UCSD-AML1 (cell line): ENCODE measurements at regions not wholly inside any gene's neighbourhood (a gene's known extent, or its start where the extent isn't known, plus 50 kb on each side); places are given as distances from the start of the nearest gene placed in this dataset.
"Not testable (repeated sequence)": the region's sequence is repeated elsewhere in the genome, so short reads cannot be mapped to it uniquely, and the experiment has no call there.

Experiments
- DNase-seq: peaks from one replicate; lab custom pipeline; 2025; ENCODE audit not compliant: unreplicated experiment; lab: John Stamatoyannopoulos, UW

DNA sequence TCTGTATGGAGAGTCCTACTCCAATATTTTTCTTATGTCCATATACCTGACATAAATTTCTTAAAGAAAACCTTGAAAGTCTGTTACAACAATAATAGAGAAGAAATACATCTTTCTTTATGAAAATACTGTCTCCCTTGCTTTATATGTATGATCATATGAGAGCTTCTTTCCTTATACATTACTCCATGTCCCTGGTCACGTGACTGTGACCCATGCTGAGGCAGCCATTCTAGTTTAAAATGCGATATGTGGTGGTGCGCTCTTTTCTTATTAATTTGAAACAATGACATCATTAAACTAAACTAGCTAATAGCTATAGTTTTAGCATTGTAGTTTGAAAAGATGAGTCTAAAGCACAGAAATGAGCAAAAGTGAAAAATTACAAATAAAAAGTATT, 1120.3 kb upstream of the PRR20A start:
- DNase-seq, result no peak

DNA sequence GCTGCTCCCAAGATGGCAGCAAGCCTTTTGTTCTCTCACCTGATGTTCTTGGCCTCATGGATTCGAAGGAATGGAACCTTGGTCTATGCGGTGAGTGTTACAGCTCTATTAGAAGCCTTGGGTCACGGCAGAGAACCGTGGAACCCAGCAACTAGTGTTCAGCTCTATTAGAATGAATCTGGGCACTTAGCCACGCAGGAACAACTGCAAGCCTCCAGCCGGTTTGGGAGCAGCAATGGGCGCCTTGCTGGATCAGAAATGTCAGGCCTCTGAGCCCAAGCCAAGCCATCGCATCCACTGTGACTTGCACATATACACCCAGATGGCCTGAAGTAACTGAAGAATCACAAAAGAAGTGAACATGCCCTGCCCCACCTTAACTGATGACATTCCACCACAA, 1100.7 kb upstream of the PRR20A start:
- no peak for DNase-seq

- no peak for DNase-seq
Observed at GRCh38 chr13:56066321-56066720, 1074.4 kb upstream of the PRR20A start.

GRCh38 chr13:56102641-56103040, 1038.1 kb upstream of the PRR20A start:
- no peak for DNase-seq

DNA sequence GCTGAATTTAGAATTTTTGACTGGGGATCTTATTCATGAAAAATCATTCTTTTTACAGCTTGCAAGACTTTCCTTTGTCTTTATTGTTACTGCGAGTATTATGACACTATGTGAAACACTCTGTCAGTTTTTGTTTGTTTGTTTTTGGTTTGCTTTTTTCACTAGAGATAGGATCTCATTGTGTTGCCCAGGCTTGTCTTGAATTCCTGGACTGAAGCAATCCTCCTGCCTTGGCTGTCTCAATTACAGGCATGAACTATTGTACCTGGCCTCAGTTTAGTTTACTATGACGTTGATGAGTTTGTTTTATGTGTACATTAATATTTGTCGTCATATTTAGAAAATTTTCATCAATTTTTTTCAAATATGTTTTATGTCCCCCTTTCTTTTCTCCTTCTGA, 1030.0 kb upstream of the PRR20A start:
- no peak for DNase-seq

DNA sequence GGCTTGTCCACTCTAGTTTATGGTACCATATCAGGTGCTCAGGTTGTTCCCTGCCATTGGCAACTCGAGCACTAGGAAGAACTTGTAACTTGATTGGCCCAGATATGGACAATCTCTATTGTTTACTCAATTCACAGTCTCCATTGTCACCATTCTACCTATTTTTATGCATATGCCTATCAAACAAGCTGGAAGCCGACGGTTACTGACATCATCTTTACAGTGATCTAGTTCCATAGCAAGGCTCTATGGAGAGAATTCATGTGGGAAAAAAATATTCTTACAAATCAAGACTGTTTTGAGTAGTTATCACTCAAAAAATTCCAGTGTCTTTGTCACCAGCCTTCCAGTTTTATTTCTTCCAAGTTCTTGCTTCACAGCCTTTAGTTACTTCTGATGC, 1006.2 kb upstream of the PRR20A start:
- no peak for DNase-seq

DNA sequence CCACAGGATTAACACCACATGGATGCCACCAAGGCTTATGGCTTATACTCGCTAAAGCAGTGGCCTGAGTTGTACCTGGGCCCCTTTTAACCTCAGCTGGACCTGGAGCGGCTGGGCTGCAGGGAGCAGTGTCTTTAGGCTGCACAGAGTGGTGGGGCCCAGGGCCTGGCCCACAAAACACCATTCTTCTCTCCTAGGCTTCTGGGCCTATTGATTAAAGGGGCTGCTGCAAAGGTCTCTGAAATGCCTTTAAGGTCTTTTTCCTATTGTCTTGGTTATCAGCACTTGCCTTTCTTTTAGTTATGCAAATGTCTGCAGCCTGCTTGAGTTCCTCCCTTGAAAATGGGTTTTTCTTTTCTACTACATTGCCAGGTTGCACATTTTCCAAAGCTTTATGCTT, 973.9 kb upstream of the PRR20A start:
- no peak for DNase-seq

DNA sequence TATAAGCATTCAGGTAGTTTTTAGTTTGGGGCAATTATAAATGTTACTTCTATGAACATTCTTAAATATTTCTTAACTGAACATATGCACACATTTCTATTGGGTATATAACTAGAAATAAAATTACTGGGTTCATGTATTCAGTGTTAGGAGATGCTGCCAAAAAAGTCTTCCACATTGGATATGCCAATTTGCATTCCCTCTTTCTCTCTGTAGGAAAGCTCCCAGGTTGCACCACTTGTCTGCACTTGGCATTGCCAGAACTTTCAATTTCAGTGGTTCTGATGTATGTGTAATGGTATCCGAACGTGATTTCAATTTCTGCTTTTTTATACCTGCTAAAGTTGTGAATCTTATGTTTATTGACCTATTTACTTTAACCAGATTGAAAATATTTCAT, 972.1 kb upstream of the PRR20A start:
- no peak for DNase-seq

DNA sequence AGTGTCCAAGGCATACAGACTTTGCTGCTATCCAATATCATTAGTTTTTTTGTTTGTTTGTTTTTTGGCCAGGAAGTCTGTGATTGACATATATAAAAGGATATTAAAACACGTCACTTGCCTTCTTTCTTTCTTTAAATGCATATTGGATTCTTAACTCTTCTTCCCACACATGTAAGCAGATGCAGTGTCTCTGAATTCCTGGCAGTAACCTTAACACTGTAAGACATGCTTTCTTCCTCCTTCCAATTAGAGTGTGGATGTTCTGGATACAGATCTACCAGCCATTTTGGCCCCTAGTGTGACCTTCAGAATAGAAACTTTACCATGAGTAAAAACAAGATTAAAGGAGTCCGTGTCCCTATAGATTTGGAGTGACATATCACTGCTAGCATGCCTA, 967.4 kb upstream of the PRR20A start:
- no peak for DNase-seq

DNA sequence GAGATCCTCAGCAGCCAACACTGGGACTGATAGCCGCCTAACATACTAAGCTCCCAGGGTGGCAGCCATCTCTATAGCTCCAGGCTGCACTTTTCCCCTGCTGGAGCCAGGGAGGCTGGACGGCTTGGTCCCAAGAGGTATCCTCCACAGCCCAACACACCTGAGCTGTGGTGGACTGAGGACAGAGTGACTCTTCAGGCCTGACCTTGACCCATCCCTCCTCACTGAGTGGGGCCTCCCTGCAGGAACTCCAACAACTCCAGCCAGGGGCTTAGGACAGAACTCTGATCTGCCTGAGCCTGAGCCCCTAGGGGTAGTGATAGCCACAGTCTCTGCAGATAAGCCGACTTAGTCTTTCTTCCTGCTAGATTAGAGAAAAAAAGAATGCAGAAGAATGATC, 958.1 kb upstream of the PRR20A start:
- DNase-seq, result peak; percentile 5

GRCh38 chr13:56187331-56187730, 953.4 kb upstream of the PRR20A start:
- no peak for DNase-seq

- DNase-seq, result not testable (repeated sequence)
Observed at GRCh38 chr13:56188582-56188981, 952.1 kb upstream of the PRR20A start.

DNA sequence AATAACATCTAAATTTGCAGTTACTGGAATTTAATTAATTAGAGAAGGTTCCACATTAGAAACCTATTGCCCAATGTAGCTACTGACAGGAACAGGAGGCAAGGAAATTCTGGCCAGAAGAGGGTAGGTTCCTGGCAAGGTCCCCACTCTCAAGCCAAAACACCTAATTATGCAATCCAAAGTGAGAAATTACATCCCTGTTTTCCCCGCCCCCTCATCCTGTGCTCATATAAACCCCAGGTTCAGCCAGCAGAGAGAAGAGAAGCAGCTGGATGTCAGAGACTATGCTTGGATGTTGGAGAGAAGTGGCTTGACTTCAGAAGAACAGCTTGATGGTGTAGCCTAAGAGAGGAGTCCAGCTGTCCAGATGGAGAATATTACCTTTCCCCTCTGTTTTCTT, 951.3 kb upstream of the PRR20A start:
- peak; percentile 3 for DNase-seq

DNA sequence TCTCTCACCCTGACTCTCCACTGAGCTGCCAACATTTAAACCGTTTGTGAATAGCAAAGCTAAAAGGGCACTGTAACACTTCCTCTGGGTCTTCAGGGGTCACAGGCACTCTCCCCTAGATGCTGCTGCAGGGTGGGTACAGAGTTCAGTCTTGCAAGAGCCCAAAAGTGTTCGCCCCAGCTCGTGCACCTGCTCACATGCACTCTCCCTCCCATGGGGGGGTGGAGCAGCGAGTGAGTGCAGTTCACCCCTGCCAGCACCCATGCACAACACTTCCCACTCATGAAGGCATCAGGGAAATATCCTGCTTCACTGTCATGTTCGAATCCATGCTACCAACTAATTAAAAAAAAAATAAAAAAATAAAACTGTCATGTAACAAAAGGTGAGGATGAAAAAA, 950.7 kb upstream of the PRR20A start:
- peak; percentile 3 for DNase-seq

GRCh38 chr13:56198350-56198749, 942.4 kb upstream of the PRR20A start:
- DNase-seq, result no peak

DNA sequence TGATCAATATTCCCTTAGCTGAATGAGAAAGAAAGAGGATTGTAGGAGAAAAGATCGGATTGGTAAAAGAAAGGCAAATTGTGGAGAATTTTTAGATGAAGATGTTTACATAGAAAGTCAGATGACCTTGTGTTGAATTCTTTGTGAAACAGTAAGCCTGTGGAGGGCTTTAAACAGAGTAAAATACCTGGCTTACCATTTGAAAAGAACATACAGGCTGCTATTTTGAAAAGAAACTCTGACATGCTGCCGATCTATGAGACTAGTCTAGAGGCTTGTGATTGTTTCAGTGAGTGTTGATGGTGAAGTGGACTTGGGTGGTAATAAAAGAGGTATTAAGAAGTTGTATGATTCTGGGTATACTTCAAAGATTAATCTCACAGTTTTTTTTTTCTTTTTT, 938.9 kb upstream of the PRR20A start:
- DNase-seq, result no peak

- DNase-seq, result no peak
Observed at GRCh38 chr13:56216221-56216620, 924.5 kb upstream of the PRR20A start.

- DNase-seq, result no peak
Observed at GRCh38 chr13:56247692-56248091, 893.0 kb upstream of the PRR20A start.

DNA sequence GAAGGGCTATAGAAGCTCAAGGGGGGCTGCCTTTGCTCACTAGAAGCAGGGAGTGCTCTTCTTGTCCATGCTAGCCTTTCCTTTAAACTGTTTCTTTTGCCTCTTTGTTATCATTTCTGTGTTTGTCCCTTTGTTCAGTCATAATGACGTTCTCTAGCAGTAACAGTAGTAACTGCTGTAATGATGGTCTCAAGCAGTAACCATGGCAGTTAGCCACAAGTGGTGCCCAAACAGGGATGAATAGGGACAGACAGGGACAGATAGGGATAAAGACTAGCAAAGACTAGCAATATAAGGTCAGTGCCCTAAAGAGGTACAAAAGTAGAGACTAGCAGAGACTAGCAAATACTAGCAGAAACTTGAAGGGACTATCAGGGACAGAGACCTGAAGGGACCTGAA, 869.0 kb upstream of the PRR20A start:
- no peak for DNase-seq

GRCh38 chr13:56283262-56283828, 857.4 kb upstream of the PRR20A start:
- no peak for DNase-seq

DNA sequence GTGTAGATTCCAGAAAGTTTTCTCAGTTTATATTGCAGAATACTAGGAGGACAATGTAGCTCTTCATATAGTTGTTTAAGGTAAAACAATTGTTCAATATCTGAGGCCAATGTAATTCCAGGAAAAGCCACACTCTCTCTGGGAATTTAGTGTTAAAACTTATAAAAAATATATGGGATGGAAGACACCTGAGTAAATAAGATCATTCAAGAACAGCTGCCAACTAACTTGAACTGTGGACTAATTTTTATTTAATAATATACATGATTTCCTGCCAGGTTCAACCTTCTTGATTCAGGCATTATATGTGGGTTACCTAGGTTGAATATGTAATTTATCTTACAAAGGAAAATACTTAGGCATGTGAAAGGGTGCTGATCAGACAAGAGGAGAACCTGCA, 841.1 kb upstream of the PRR20A start:
- DNase-seq, result no peak

GRCh38 chr13:56314765-56315164, 826.0 kb upstream of the PRR20A start:
- DNase-seq, result no peak

DNA sequence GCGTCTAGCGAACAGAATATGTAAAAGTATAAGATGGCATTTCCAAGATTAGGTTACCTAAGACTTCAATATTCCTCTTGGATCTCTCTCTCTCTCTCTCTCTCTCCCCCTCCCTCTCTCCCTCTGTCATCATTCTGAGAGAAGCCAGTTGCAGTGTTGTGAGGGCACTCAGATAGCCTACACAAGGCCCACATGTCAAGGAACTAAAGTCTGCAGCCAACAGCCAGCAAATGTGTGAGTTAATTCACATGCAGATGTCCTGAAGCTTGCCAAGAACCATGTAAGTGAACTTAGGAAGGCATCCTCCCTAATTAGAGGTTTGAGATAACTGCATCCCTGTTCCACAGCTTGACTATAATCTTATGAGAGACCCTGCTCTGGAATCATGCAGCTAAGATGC, 822.9 kb upstream of the PRR20A start:
- no peak for DNase-seq

DNA sequence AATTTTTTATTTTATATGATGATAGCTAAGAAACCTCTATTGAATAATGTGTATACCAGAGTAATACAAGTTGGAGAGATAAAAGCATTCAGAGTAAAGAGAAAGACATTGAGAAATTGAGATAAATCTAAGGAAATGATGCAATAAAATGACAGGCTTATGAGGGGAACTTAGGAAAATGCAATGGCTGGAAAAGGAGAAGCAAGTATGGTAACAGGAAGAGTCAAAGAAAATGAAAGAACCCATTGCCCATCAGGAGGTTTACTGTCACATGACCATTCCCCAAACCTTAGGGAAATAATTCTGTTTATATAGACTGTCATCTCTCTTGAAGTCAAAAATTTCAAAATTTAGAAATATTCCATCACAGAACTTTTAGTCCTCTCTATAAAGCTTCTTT, 808.0 kb upstream of the PRR20A start:
- no peak for DNase-seq
